Activated T-helper 17 cell treated with anti-CD3 and anti-CD28 coated beads, Interleukin-2, amount 50 U/mL, for 72 hours (primary cell): ENCODE measurements at regions not wholly inside any gene's neighbourhood (a gene's known extent, or its start where the extent isn't known, plus 50 kb on each side); places are given as distances from the start of the nearest gene placed in this dataset.

ENCODE experiments used
- ATAC-seq: fragments of 150-1000 bp; cut with Tn5 transposase; replicated peaks from 2 replicates; pipeline ENCODE4 v1.10.0; 2021; ENCODE audit warnings: mild to moderate bottlenecking, moderate library complexity
- H3K27ac Mint-ChIP-seq: one replicate; pipeline ENCODE4 v1.8.0; 2022; ENCODE audit warnings: mixed read lengths
- H3K27me3 Mint-ChIP-seq: one replicate; pipeline ENCODE4 v1.8.0; 2022; ENCODE audit warnings: mixed read lengths
- H3K36me3 Mint-ChIP-seq: one replicate; pipeline ENCODE4 v1.8.0; 2022; ENCODE audit warnings: low read depth, mild to moderate bottlenecking, mixed read lengths
- H3K4me1 Mint-ChIP-seq: one replicate; pipeline ENCODE4 v1.8.0; 2022; ENCODE audit warnings: mixed read lengths
- H3K4me3 Mint-ChIP-seq: one replicate; pipeline ENCODE4 v1.8.0; 2022; ENCODE audit warnings: mild to moderate bottlenecking, mixed read lengths
- H3K9me3 Mint-ChIP-seq: one replicate; pipeline ENCODE4 v1.8.0; 2022; ENCODE audit warnings: mixed read lengths

- Mint-ChIP-seq H3K9me3 (no peaks in the 10 kb centered on the region), H3K4me1 (no peaks in the 10 kb centered on the region), H3K27me3 (peaks cover 11% of the 10 kb centered on the region), H3K4me3 (no peak overlapping the region), H3K36me3 (no peaks in the 10 kb centered on the region), H3K27ac (no peak overlapping the region)
- ATAC-seq, result no peak
These were observed 170.3 kb downstream of the FOXL1 start for GRCh38 chr16:86748652-86749051.

- ATAC-seq, result no peak
These were observed 173.0 kb downstream of the FOXL1 start for GRCh38 chr16:86751076-86752030.

GRCh38 chr16:86752582-86753175 lies 174.3 kb downstream of the FOXL1 start:
- H3K36me3 Mint-ChIP-seq, result no peaks in the 10 kb centered on the region
- no peaks in the 10 kb centered on the region for H3K4me1 Mint-ChIP-seq
- H3K4me3 Mint-ChIP-seq, result no peak overlapping the region
- no peaks in the 10 kb centered on the region for H3K9me3 Mint-ChIP-seq
- ATAC-seq, result no peak
- no peak overlapping the region for H3K27ac Mint-ChIP-seq
- peaks cover 10% of the 10 kb centered on the region for H3K27me3 Mint-ChIP-seq

More at GRCh38 chr16:86751076-86752030, 173.0 kb downstream of the FOXL1 start:
- H3K4me1 Mint-ChIP-seq, result no peaks in the 10 kb centered on the region
- no peaks in the 10 kb centered on the region for H3K36me3 Mint-ChIP-seq
- H3K27ac Mint-ChIP-seq, result no peak overlapping the region
- H3K4me3 Mint-ChIP-seq, result no peak overlapping the region
- H3K9me3 Mint-ChIP-seq, result no peaks in the 10 kb centered on the region
- peaks cover 5% of the 10 kb centered on the region for H3K27me3 Mint-ChIP-seq

GRCh38 chr16:86753399-86753798 lies 175.1 kb downstream of the FOXL1 start:
- no peak overlapping the region for H3K4me3 Mint-ChIP-seq
- peaks cover 5% of the 10 kb centered on the region for H3K27me3 Mint-ChIP-seq
- H3K36me3 Mint-ChIP-seq, result no peaks in the 10 kb centered on the region
- no peak for ATAC-seq
- H3K9me3 Mint-ChIP-seq, result no peaks in the 10 kb centered on the region
- H3K27ac Mint-ChIP-seq, result no peak overlapping the region
- H3K4me1 Mint-ChIP-seq, result no peaks in the 10 kb centered on the region

- no peak overlapping the region for H3K27ac Mint-ChIP-seq
- H3K9me3 Mint-ChIP-seq, result no peaks in the 10 kb centered on the region
- H3K36me3 Mint-ChIP-seq, result no peaks in the 10 kb centered on the region
- H3K27me3 Mint-ChIP-seq, result peaks cover 10% of the 10 kb centered on the region
- H3K4me3 Mint-ChIP-seq, result no peak overlapping the region
- no peak for ATAC-seq
- H3K4me1 Mint-ChIP-seq, result no peaks in the 10 kb centered on the region
These were observed 177.2 kb downstream of the FOXL1 start for GRCh38 chr16:86755571-86756006.

- Mint-ChIP-seq H3K4me3 (no peak overlapping the region), H3K36me3 (no peaks in the 10 kb centered on the region), H3K27ac (no peak overlapping the region), H3K27me3 (peaks cover 12% of the 10 kb centered on the region), H3K9me3 (no peaks in the 10 kb centered on the region), H3K4me1 (no peaks in the 10 kb centered on the region)
- no peak for ATAC-seq
These were observed 178.7 kb downstream of the FOXL1 start for GRCh38 chr16:86756882-86757703.

GRCh38 chr16:86757704-86758040 lies 179.3 kb downstream of the FOXL1 start:
- ATAC-seq, result no peak
- H3K36me3 Mint-ChIP-seq, result no peaks in the 10 kb centered on the region

GRCh38 chr16:86758932-86759331 lies 180.6 kb downstream of the FOXL1 start:
- H3K27me3 Mint-ChIP-seq, result peaks cover 14% of the 10 kb centered on the region

More at GRCh38 chr16:86757704-86758040, 179.3 kb downstream of the FOXL1 start:
- H3K9me3 Mint-ChIP-seq, result no peaks in the 10 kb centered on the region
- no peak overlapping the region for H3K27ac Mint-ChIP-seq
- H3K4me3 Mint-ChIP-seq, result no peak overlapping the region
- H3K4me1 Mint-ChIP-seq, result no peaks in the 10 kb centered on the region
- H3K27me3 Mint-ChIP-seq, result peaks cover 14% of the 10 kb centered on the region

GRCh38 chr16:86761111-86762031 lies 183.0 kb downstream of the FOXL1 start:
- Mint-ChIP-seq H3K4me3 (no peak overlapping the region), H3K36me3 (no peaks in the 10 kb centered on the region), H3K27ac (no peak overlapping the region), H3K4me1 (no peaks in the 10 kb centered on the region), H3K9me3 (no peaks in the 10 kb centered on the region), H3K27me3 (peaks cover 17% of the 10 kb centered on the region)
- ATAC-seq, result peak; percentile 44

More at GRCh38 chr16:86758932-86759331, 180.6 kb downstream of the FOXL1 start:
- H3K27ac Mint-ChIP-seq, result no peak overlapping the region
- H3K36me3 Mint-ChIP-seq, result no peaks in the 10 kb centered on the region
- no peaks in the 10 kb centered on the region for H3K9me3 Mint-ChIP-seq
- no peak for ATAC-seq
- H3K4me3 Mint-ChIP-seq, result no peak overlapping the region
- no peaks in the 10 kb centered on the region for H3K4me1 Mint-ChIP-seq

- Mint-ChIP-seq H3K27ac (no peak overlapping the region), H3K36me3 (no peaks in the 10 kb centered on the region), H3K9me3 (no peaks in the 10 kb centered on the region), H3K4me1 (no peaks in the 10 kb centered on the region), H3K27me3 (peaks cover 20% of the 10 kb centered on the region), H3K4me3 (no peak overlapping the region)
- ATAC-seq, result no peak
These were observed 183.7 kb downstream of the FOXL1 start for GRCh38 chr16:86762095-86762494.

GRCh38 chr16:86763819-86764218 lies 185.5 kb downstream of the FOXL1 start:
- Mint-ChIP-seq H3K27ac (no peak overlapping the region), H3K4me3 (no peak overlapping the region)
- no peak for ATAC-seq

GRCh38 chr16:86764551-86764950 lies 186.2 kb downstream of the FOXL1 start:
- no peak overlapping the region for H3K27ac Mint-ChIP-seq
- H3K27me3 Mint-ChIP-seq, result peaks cover 18% of the 10 kb centered on the region
- ATAC-seq, result no peak
- no peaks in the 10 kb centered on the region for H3K36me3 Mint-ChIP-seq
- no peaks in the 10 kb centered on the region for H3K9me3 Mint-ChIP-seq
- no peaks in the 10 kb centered on the region for H3K4me1 Mint-ChIP-seq
- H3K4me3 Mint-ChIP-seq, result no peak overlapping the region

More at GRCh38 chr16:86763819-86764218, 185.5 kb downstream of the FOXL1 start:
- Mint-ChIP-seq H3K4me1 (no peaks in the 10 kb centered on the region), H3K36me3 (no peaks in the 10 kb centered on the region), H3K9me3 (no peaks in the 10 kb centered on the region), H3K27me3 (peaks cover 16% of the 10 kb centered on the region)

- Mint-ChIP-seq H3K4me1 (no peaks in the 10 kb centered on the region), H3K9me3 (no peaks in the 10 kb centered on the region), H3K27ac (no peak overlapping the region), H3K27me3 (peaks cover 15% of the 10 kb centered on the region), H3K4me3 (no peak overlapping the region), H3K36me3 (no peaks in the 10 kb centered on the region)
- no peak for ATAC-seq
These were observed 187.2 kb downstream of the FOXL1 start for GRCh38 chr16:86765389-86766026.
